Kasumi-1 (cell line): ENCODE measurements at regions not wholly inside any gene's neighbourhood (a gene's known extent, or its start where the extent isn't known, plus 50 kb on each side); places are given as distances from the start of the nearest gene placed in this dataset.

Source experiments
- DNase-seq, 2 experiments: peaks; one replicate each; lab custom pipeline; 2025; lab: John Stamatoyannopoulos, UW

- DNase-seq, result no peak
These were observed 54.6 kb upstream of the EOLA2 start for GRCh38 chrX:149992918-149993317.

- DNase-seq, result no peak
These were observed 55.7 kb upstream of the EOLA2 start for GRCh38 chrX:149993989-149994388.

GRCh38 chrX:149996515-149996914 is 58.2 kb upstream of the EOLA2 start:
- no peak for DNase-seq

- no peak for DNase-seq
These were observed 66.7 kb upstream of the EOLA2 start for GRCh38 chrX:150005027-150005426.

- no peak for DNase-seq
These were observed 69.1 kb upstream of the EOLA2 start for GRCh38 chrX:150007356-150007755.

GRCh38 chrX:150012647-150013381 is 74.5 kb upstream of the EOLA2 start:
- DNase-seq, result no peak

- no peak for DNase-seq
These were observed 76.2 kb upstream of the EOLA2 start for GRCh38 chrX:150014525-150014924.

- no peak for DNase-seq
These were observed 79.6 kb upstream of the EOLA2 start for GRCh38 chrX:150017868-150018267.

GRCh38 chrX:150018931-150019361 is 80.7 kb upstream of the EOLA2 start:
- no peak for DNase-seq

- no peak for DNase-seq
These were observed 90.4 kb upstream of the EOLA2 start for GRCh38 chrX:150028692-150029091.

- DNase-seq, result no peak
These were observed 94.5 kb upstream of the EOLA2 start for GRCh38 chrX:150032742-150033141.

GRCh38 chrX:150034788-150035187 is 96.5 kb upstream of the EOLA2 start:
- no peak for DNase-seq

- no peak for DNase-seq
These were observed 97.2 kb upstream of the EOLA2 start for GRCh38 chrX:150035531-150035930.

GRCh38 chrX:150036181-150036580 is 97.9 kb upstream of the EOLA2 start:
- DNase-seq, result no peak

- no peak for DNase-seq
These were observed 98.3 kb upstream of the EOLA2 start for GRCh38 chrX:150036641-150037040.

GRCh38 chrX:150037041-150037440 is 98.8 kb upstream of the EOLA2 start:
- no peak for DNase-seq

- no peak for DNase-seq
These were observed 100.0 kb upstream of the EOLA2 start for GRCh38 chrX:150038315-150038714.

- DNase-seq, result no peak
These were observed 100.8 kb upstream of the EOLA2 start for GRCh38 chrX:150038986-150039599.

GRCh38 chrX:150041208-150041607 is 102.9 kb upstream of the EOLA2 start:
- no peak for DNase-seq

- no peak for DNase-seq
These were observed 106.3 kb upstream of the EOLA2 start for GRCh38 chrX:150044556-150044955.

- no peak for DNase-seq
These were observed 109.5 kb upstream of the EOLA2 start for GRCh38 chrX:150047818-150048217.

- no peak for DNase-seq
These were observed 111.4 kb upstream of the EOLA2 start for GRCh38 chrX:150049647-150050046.

- no peak for DNase-seq
These were observed 112.1 kb upstream of the EOLA2 start for GRCh38 chrX:150050387-150050786.

- no peak for DNase-seq
These were observed 112.8 kb upstream of the EOLA2 start for GRCh38 chrX:150051096-150051495.
